Endothelial cell of umbilical vein (primary cell): ENCODE measurements at regions not wholly inside any gene's neighbourhood (a gene's known extent, or its start where the extent isn't known, plus 50 kb on each side); places are given as distances from the start of the nearest gene placed in this dataset.

Experiments used
- CTCF ChIP-seq, 2 donors: IDR thresholded peaks; 1 replicate in 1 of 2; 2 replicates in 1 of 2; pipeline ENCODE4 v1.5.1; 2011; ENCODE audit warnings: low read length in 2 of 2, mild to moderate bottlenecking in 2 of 2, moderate library complexity in 2 of 2, control low read depth in 1 of 2, inconsistent platforms in 1 of 2, low read depth in 1 of 2; ENCODE audit not compliant: insufficient read depth in 1 of 2; ENCODE audit errors: extremely low read depth in 1 of 2
- EZH2 ChIP-seq: IDR thresholded peaks from 2 replicates; pipeline ENCODE4 v1.6.1; 2012; ENCODE audit warnings: borderline replicate concordance, low read depth, mild to moderate bottlenecking, moderate library complexity, low read length, inconsistent platforms; ENCODE audit not compliant: severe bottlenecking
- FOS ChIP-seq: IDR thresholded peaks from 2 replicates; pipeline ENCODE4 v1.6.1; 2011; ENCODE audit warnings: mild to moderate bottlenecking, low read length, moderate library complexity, borderline replicate concordance; ENCODE audit not compliant: insufficient read depth
- GATA2 ChIP-seq: IDR thresholded peaks from 2 replicates; pipeline ENCODE4 v1.7.0; 2011; ENCODE audit warnings: low read depth, mild to moderate bottlenecking, moderate library complexity, mixed read lengths, low read length; ENCODE audit not compliant: insufficient read length, insufficient read depth
- JUN ChIP-seq: IDR thresholded peaks from 2 replicates; pipeline ENCODE4 v1.6.1; 2011; ENCODE audit warnings: borderline replicate concordance, low read depth; ENCODE audit not compliant: insufficient read length, insufficient read depth
- MAX ChIP-seq: IDR thresholded peaks from 2 replicates; pipeline ENCODE4 v1.6.1; 2011; ENCODE audit not compliant: insufficient read depth, insufficient read length
- MYC ChIP-seq: IDR thresholded peaks from one replicate; pipeline ENCODE4 v1.6.1; 2011; ENCODE audit warnings: mild to moderate bottlenecking, low read depth, low read length
- POLR2A ChIP-seq: IDR thresholded peaks from 2 replicates; pipeline ENCODE4 v1.6.1; 2012; ENCODE audit warnings: low read depth, mild to moderate bottlenecking, control low read depth, low read length
- POLR2AphosphoS5 ChIP-seq: IDR thresholded peaks from 2 replicates; pipeline ENCODE4 v1.6.1; 2012; ENCODE audit warnings: low read depth, mild to moderate bottlenecking, control low read depth, low read length, moderate library complexity; ENCODE audit not compliant: insufficient read depth

GRCh38 chr10:15455456-15455855 is 84.4 kb upstream of the FAM171A1 start:
- TF ChIP-seq CTCF (IDR thresholded peaks at IDR 0.05; ENCODE audit: extremely low read depth in 1 of 2, insufficient read depth in 1 of 2, low read depth in 1 of 2, low read length in 2 of 2): no peak
- TF ChIP-seq POLR2A: no peak
- TF ChIP-seq JUN: no peak
- no peak for TF ChIP-seq POLR2AphosphoS5
- no peak for TF ChIP-seq EZH2
- no peak for TF ChIP-seq MAX
- TF ChIP-seq MYC: no peak
- TF ChIP-seq GATA2: no peak
- no peak for TF ChIP-seq FOS
